ENCODE measurements at regions not wholly inside any gene's neighbourhood (a gene's known extent, or its start where the extent isn't known, plus 50 kb on each side); places are given as distances from the start of the nearest gene placed in this dataset.
"Not testable (repeated sequence)": the region's sequence is repeated elsewhere in the genome, so short reads cannot be mapped to it uniquely, and the experiment has no call there.

- Mint-ChIP-seq H3K4me3 (no peak overlapping the region), H3K36me3 (ENCODE audit: low read depth) (no peaks in the 10 kb centered on the region), H3K27me3 (no peaks in the 10 kb centered on the region), H3K9me3 (peaks cover 9% of the 10 kb centered on the region), H3K4me1 (ENCODE audit: low read depth) (no peaks in the 10 kb centered on the region), H3K27ac (no peak overlapping the region)
- intact Hi-C loops (cut with micrococcal nuclease), result no loop called here
Observed at GRCh38 chr4:96431094-96431493, 591.2 kb downstream of the PDHA2 start.

DNA sequence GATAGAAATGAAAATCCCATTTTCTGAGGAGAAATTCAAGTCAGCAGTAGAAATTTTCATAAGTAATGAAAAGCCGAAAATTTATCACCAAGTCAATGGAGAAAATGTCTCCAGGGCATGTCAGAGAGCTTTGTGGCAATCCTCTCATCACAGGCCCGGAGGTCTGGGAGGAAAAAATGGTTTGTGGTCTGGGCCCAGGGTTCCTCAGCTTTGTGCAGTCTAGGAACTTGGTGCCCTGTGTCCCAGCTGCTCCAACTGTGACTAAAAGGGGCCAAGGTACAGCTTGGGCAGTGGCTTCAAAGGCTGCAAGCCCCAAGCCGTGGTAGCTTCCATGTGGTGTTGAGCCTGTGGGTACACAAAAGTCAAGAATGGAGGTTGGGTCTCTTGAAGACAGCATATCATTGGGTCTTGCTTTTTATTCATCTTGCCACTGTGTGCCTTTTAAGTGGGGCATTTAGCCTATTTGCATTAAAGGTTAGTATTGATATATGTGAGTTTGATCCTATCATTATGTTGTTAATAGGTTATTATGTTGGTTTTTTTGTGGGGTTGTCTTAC, 608.5 kb downstream of the PDHA2 start:
- no peaks in the 10 kb centered on the region for H3K4me1 Mint-ChIP-seq (ENCODE audit: low read depth)
- H3K36me3 Mint-ChIP-seq (ENCODE audit: low read depth), result no peaks in the 10 kb centered on the region
- H3K9me3 Mint-ChIP-seq, result peaks cover 77% of the 10 kb centered on the region
- intact Hi-C loops (cut with micrococcal nuclease), result no loop called here
- no peak overlapping the region for H3K4me3 Mint-ChIP-seq
- no peaks in the 10 kb centered on the region for H3K27me3 Mint-ChIP-seq
- no peak overlapping the region for H3K27ac Mint-ChIP-seq

DNA sequence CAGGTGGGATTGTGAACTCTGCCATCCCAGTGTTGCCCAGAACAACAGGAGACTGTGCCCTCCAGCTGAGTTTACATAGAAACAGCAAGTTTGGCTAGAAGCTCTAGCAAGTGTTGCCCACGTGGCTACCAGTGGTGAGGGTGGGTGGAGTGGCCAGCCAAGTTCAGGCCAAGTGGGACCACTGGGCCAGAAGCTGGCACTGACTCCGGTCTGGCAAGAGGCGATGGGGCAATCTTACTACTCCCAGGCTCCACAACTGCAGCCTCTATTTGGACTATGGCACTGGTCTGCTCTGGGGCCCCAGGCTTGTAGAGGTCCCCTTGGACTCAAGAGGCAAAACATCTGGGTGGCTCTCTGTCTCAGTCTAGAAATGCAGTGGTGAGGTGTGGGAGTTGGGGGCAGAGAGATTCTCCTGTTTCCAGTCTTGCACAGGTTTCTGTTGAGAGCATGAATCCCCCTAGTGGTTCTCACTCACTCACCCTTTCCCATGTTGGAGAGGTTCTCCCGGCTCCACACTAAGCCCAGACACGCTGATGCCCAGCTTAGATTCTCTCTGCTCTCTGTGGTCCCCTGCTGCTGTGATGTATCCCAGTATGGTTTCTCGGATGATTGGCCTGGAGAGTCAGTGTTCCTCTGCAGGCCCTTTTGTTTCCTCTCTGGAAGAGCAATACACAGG, 615.3 kb downstream of the PDHA2 start:
- H3K4me3 Mint-ChIP-seq, result no peak overlapping the region
- H3K27me3 Mint-ChIP-seq, result no peaks in the 10 kb centered on the region
- H3K9me3 Mint-ChIP-seq, result peaks cover 62% of the 10 kb centered on the region
- no peaks in the 10 kb centered on the region for H3K36me3 Mint-ChIP-seq (ENCODE audit: low read depth)
- no peak overlapping the region for H3K27ac Mint-ChIP-seq
- no peaks in the 10 kb centered on the region for H3K4me1 Mint-ChIP-seq (ENCODE audit: low read depth)
- intact Hi-C loops (cut with micrococcal nuclease), result no loop called here

- H3K4me3 Mint-ChIP-seq; H3K4me1 Mint-ChIP-seq (ENCODE audit: low read depth); H3K27ac Mint-ChIP-seq; H3K27me3 Mint-ChIP-seq; intact Hi-C loops (cut with micrococcal nuclease); H3K36me3 Mint-ChIP-seq (ENCODE audit: low read depth): not testable (repeated sequence)
- peaks cover 53% of the 10 kb centered on the region for H3K9me3 Mint-ChIP-seq
Observed at GRCh38 chr4:96458031-96458430, 618.1 kb downstream of the PDHA2 start.

DNA sequence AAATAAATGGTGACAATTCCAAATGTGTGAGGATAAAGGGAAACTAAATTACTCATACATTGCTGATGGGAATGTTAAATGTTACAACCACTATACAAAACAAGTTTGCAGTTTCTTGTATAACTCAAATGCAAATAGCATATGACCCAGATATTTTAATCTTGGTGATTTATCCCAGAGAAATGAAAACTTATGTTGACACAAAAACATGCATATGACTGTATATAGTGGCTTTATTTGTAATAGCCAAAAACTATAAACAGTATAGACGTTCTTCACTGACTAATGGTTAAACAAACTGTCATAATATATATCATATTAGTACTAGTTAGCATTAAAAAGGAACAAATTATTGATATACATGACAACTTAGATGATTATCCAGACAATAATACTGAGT, 619.2 kb downstream of the PDHA2 start:
- Mint-ChIP-seq H3K4me1 (ENCODE audit: low read depth) (no peaks in the 10 kb centered on the region), H3K27ac (no peak overlapping the region), H3K4me3 (no peak overlapping the region), H3K36me3 (ENCODE audit: low read depth) (no peaks in the 10 kb centered on the region), H3K27me3 (no peaks in the 10 kb centered on the region), H3K9me3 (peaks cover 53% of the 10 kb centered on the region)
- intact Hi-C loops (cut with micrococcal nuclease), result no loop called here

- no peak overlapping the region for H3K4me3 Mint-ChIP-seq
- intact Hi-C loops (cut with micrococcal nuclease), result no loop called here
- H3K36me3 Mint-ChIP-seq (ENCODE audit: low read depth), result no peaks in the 10 kb centered on the region
Observed at GRCh38 chr4:96465834-96466233, 625.9 kb downstream of the PDHA2 start.

GRCh38 chr4:96471956-96472867, 632.3 kb downstream of the PDHA2 start:
- no peaks in the 10 kb centered on the region for H3K27me3 Mint-ChIP-seq
- H3K9me3 Mint-ChIP-seq, result peaks cover 65% of the 10 kb centered on the region
- intact Hi-C loops (cut with micrococcal nuclease), result no loop called here
- no peak overlapping the region for H3K4me3 Mint-ChIP-seq
- H3K36me3 Mint-ChIP-seq (ENCODE audit: low read depth), result no peaks in the 10 kb centered on the region
- no peaks in the 10 kb centered on the region for H3K4me1 Mint-ChIP-seq (ENCODE audit: low read depth)
- H3K27ac Mint-ChIP-seq, result no peak overlapping the region

More at GRCh38 chr4:96465834-96466233, 625.9 kb downstream of the PDHA2 start:
- Mint-ChIP-seq H3K9me3 (peaks cover 59% of the 10 kb centered on the region), H3K4me1 (ENCODE audit: low read depth) (no peaks in the 10 kb centered on the region), H3K27ac (no peak overlapping the region), H3K27me3 (no peaks in the 10 kb centered on the region)

DNA sequence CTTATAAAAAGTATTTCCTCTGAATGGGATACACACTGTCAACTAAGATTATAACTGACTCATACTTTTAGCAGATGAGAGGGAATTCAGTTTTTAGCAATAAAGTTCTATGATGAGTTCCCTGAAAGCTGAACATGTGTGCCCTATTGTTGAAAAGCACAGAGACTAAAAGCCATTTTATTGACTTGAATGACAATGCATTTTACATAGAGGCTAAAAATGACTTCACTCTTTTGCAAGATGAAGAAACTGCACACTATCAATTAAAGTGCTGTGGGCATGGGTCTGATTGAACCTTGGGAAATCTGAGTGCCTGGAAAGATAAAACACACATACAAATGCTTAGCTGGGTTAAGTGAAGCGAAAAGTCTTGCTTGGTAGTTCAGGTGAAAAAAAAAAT, 633.4 kb downstream of the PDHA2 start:
- Mint-ChIP-seq H3K4me3 (no peak overlapping the region), H3K36me3 (ENCODE audit: low read depth) (no peaks in the 10 kb centered on the region), H3K4me1 (ENCODE audit: low read depth) (no peaks in the 10 kb centered on the region), H3K27me3 (no peaks in the 10 kb centered on the region), H3K9me3 (peaks cover 65% of the 10 kb centered on the region), H3K27ac (no peak overlapping the region)
- intact Hi-C loops (cut with micrococcal nuclease), result no loop called here

GRCh38 chr4:96483308-96484030, 643.6 kb downstream of the PDHA2 start:
- Mint-ChIP-seq H3K4me1 (ENCODE audit: low read depth) (no peaks in the 10 kb centered on the region), H3K27me3 (no peaks in the 10 kb centered on the region), H3K9me3 (peaks cover 35% of the 10 kb centered on the region), H3K36me3 (ENCODE audit: low read depth) (no peaks in the 10 kb centered on the region), H3K27ac (no peak overlapping the region), H3K4me3 (no peak overlapping the region)
- intact Hi-C loops (cut with micrococcal nuclease), result no loop called here

GRCh38 chr4:96486563-96486962, 646.7 kb downstream of the PDHA2 start:
- peaks cover 45% of the 10 kb centered on the region for H3K9me3 Mint-ChIP-seq
- no peaks in the 10 kb centered on the region for H3K4me1 Mint-ChIP-seq (ENCODE audit: low read depth)
- H3K27me3 Mint-ChIP-seq, result no peaks in the 10 kb centered on the region
- no peak overlapping the region for H3K27ac Mint-ChIP-seq
- no peaks in the 10 kb centered on the region for H3K36me3 Mint-ChIP-seq (ENCODE audit: low read depth)
- intact Hi-C loops (cut with micrococcal nuclease), result no loop called here
- no peak overlapping the region for H3K4me3 Mint-ChIP-seq

DNA sequence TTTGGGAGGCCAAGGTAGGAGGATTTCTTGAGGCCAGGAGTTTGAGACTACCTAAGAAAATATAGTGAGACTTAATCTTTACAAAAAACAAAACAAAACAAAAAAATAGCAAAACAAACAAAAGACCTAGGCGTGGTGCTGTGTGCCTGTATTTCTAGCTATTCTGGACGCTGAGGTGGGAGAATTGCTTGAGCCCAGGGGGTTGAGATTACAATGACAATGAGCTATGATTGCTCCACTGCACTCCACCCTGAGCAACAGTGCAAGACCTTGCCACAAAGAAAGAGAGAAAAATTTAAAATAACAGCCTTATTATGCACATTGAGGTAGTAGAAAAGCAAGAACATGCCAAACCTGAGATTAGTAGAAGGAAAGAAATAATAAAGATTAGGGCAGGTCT, 657.7 kb downstream of the PDHA2 start:
- Mint-ChIP-seq H3K36me3 (ENCODE audit: low read depth) (no peaks in the 10 kb centered on the region), H3K27me3 (no peaks in the 10 kb centered on the region), H3K4me1 (ENCODE audit: low read depth) (no peaks in the 10 kb centered on the region), H3K27ac (no peak overlapping the region), H3K9me3 (peaks cover 39% of the 10 kb centered on the region), H3K4me3 (no peak overlapping the region)
- intact Hi-C loops (cut with micrococcal nuclease), result no loop called here

- Mint-ChIP-seq H3K27ac (no peak overlapping the region), H3K36me3 (ENCODE audit: low read depth) (no peaks in the 10 kb centered on the region), H3K4me1 (ENCODE audit: low read depth) (no peaks in the 10 kb centered on the region), H3K4me3 (no peak overlapping the region), H3K27me3 (no peaks in the 10 kb centered on the region), H3K9me3 (peaks cover 40% of the 10 kb centered on the region)
- intact Hi-C loops (cut with micrococcal nuclease), result no loop called here
Observed at GRCh38 chr4:96504386-96504785, 664.5 kb downstream of the PDHA2 start.

DNA sequence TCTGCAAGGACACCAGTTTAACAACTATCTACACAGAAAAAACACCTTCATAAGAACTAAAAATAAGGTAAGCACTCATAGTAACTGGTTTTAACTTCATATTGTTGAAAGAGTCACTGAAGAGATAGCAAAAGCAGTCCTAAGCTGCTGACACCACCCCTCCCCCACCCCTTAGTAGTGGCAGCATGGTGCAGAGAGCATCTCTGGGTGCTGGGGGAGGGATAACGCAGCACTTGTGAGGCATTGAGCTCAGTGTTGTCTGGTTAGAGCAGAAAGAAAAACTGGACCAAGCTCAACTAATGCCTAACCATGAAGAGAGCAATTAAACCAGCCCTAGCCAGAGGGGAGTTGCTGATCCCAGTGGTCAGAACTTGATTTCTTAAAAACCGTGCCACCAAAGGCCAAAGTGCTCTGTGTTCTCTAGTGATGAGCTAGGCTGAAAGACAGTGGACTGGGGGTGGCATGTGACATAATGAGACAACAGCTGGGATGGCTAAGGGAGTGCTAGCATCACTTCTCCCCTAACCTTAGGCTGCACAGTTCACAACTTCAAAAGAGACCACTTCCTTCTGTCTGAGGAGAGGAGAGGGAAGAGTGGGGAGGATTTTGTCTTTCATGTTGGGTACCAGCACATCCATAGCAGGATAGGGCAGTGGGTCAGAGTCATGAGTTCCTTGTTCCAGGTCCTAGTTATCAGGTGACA, 669.3 kb downstream of the PDHA2 start:
- Mint-ChIP-seq H3K27me3 (no peaks in the 10 kb centered on the region), H3K9me3 (peaks cover 51% of the 10 kb centered on the region), H3K27ac (no peak overlapping the region), H3K4me1 (ENCODE audit: low read depth) (no peaks in the 10 kb centered on the region), H3K36me3 (ENCODE audit: low read depth) (no peaks in the 10 kb centered on the region), H3K4me3 (no peak overlapping the region)
- intact Hi-C loops (cut with micrococcal nuclease), result no loop called here

Data from dendritic cell treated with granulocyte-macrophage colony-stimulating factor and Interleukin-4, amounts not matched to agents 40 ng/mL and 50 ng/mL, for 4 days (primary cell).